Astrocyte (in vitro differentiated cells and primary cell): ENCODE measurements at regions not wholly inside any gene's neighbourhood (a gene's known extent, or its start where the extent isn't known, plus 50 kb on each side); places are given as distances from the start of the nearest gene placed in this dataset.
A peak's percentile ranks its signal among the peaks of the same experiment; 100 is the strongest.

ENCODE experiments used
- DNase-seq: peaks from one replicate; pipeline ENCODE4 v3.0.0-alpha.2; 2010; ENCODE audit warnings: low read depth
- FAIRE-seq: peaks from 2 replicates; lab custom pipeline; 2011; peaks lifted over from hg19 to GRCh38; lab: Jason Lieb, UNC
- H2AFZ ChIP-seq: 2 replicates; pipeline ENCODE4 v1.6.0; 2012; ENCODE audit warnings: low read depth, low read length, inconsistent platforms
- H3K27ac ChIP-seq: 2 replicates; pipeline ENCODE4 v1.5.1; 2011; ENCODE audit warnings: low read depth, low read length, inconsistent platforms
- H3K27me3 ChIP-seq: 2 replicates; pipeline ENCODE4 v1.6.0; 2011; ENCODE audit warnings: low read length, inconsistent platforms; ENCODE audit not compliant: insufficient read depth
- H3K36me3 ChIP-seq: 2 replicates; pipeline ENCODE4 v1.5.1; 2011; ENCODE audit warnings: low read length, inconsistent platforms; ENCODE audit not compliant: insufficient read depth
- H3K4me1 ChIP-seq: 2 replicates; pipeline ENCODE4 v1.5.1; 2011; ENCODE audit warnings: low read length, inconsistent platforms; ENCODE audit not compliant: insufficient read depth
- H3K4me2 ChIP-seq: 2 replicates; pipeline ENCODE4 v1.6.0; 2012; ENCODE audit warnings: low read length, inconsistent platforms
- H3K4me3 ChIP-seq: 2 replicates; pipeline ENCODE4 v1.5.1; 2011; ENCODE audit warnings: low read depth, mild to moderate bottlenecking, low read length, inconsistent platforms; ENCODE audit not compliant: insufficient read depth
- H3K79me2 ChIP-seq: 2 replicates; pipeline ENCODE4 v1.6.0; 2012; ENCODE audit warnings: mild to moderate bottlenecking, low read length, inconsistent platforms; ENCODE audit not compliant: insufficient read depth
- H3K9ac ChIP-seq: 2 replicates; pipeline ENCODE4 v1.6.0; 2012; ENCODE audit warnings: mild to moderate bottlenecking, low read length, inconsistent platforms
- H3K9me3 ChIP-seq: 2 replicates; pipeline ENCODE4 v1.5.1; 2012; ENCODE audit warnings: low read depth, mild to moderate bottlenecking, low read length, inconsistent platforms; ENCODE audit not compliant: insufficient read depth
- H4K20me1 ChIP-seq: 2 replicates; pipeline ENCODE4 v1.6.0; 2012; ENCODE audit warnings: low read length, inconsistent platforms; ENCODE audit not compliant: insufficient read depth
- H3K27ac Mint-ChIP-seq: one replicate; pipeline ENCODE4 v1.8.0; 2021; ENCODE audit warnings: mild to moderate bottlenecking, mixed read lengths; ENCODE audit not compliant: unreplicated experiment
- H3K27me3 Mint-ChIP-seq: one replicate; pipeline ENCODE4 v1.8.0; 2021; ENCODE audit warnings: low read depth, mixed read lengths; ENCODE audit not compliant: unreplicated experiment
- H3K36me3 Mint-ChIP-seq: one replicate; pipeline ENCODE4 v1.8.0; 2021; ENCODE audit warnings: low read depth, mixed read lengths; ENCODE audit not compliant: unreplicated experiment
- H3K4me1 Mint-ChIP-seq: one replicate; pipeline ENCODE4 v1.8.0; 2021; ENCODE audit warnings: low read depth, mixed read lengths; ENCODE audit not compliant: unreplicated experiment
- H3K4me3 Mint-ChIP-seq: one replicate; pipeline ENCODE4 v1.8.0; 2021; ENCODE audit warnings: mild to moderate bottlenecking, moderate library complexity, mixed read lengths; ENCODE audit not compliant: unreplicated experiment
- H3K9me3 Mint-ChIP-seq: one replicate; pipeline ENCODE4 v1.8.0; 2021; ENCODE audit warnings: mild to moderate bottlenecking, mixed read lengths; ENCODE audit not compliant: unreplicated experiment
- CTCF ChIP-seq: IDR thresholded peaks from 2 replicates; pipeline ENCODE4 v1.5.1; 2011; ENCODE audit warnings: low read depth, mild to moderate bottlenecking, inconsistent platforms, low read length, moderate library complexity; ENCODE audit not compliant: insufficient read depth
- EZH2 ChIP-seq: IDR thresholded peaks from 2 replicates; pipeline ENCODE4 v1.6.1; 2012; ENCODE audit warnings: mild to moderate bottlenecking, low read length, inconsistent platforms; ENCODE audit not compliant: insufficient read depth

DNA sequence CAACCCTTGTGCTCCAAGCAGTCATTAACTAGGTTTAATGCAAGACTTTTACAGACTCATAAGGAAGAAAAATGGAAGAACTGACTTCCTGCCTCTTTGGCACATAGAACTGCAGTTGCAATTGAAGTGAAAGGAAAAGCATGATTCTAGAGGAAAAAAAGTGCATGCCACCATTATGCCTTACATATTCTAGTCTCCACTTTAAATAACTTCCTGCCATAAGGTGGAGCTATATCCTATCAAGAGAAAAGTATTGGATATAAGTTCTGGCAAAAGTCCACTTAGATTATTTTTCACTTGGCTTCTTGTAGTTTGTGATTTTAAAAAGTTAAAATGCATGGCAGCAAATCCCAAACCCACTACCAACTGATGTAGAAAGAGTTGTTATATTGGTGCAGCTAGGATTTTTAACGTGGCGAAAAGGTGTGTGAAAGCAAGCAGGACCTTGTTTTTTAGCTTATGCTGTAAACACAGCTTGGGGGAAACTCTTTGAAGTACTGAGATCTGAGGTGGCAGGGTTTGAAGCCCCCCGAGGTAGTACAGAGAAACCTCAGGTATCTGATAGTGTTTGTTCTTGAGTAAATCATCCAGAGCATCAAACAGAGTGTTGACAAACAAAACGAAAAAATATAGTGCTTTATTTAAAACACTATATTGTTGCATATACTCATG is 117.9 kb downstream of the ANXA1 start:
- H3K4me1 Mint-ChIP-seq = peaks cover 11% of the 10 kb centered on the region
- H3K27me3 Mint-ChIP-seq = no peaks in the 10 kb centered on the region
- Histone ChIP-seq H3K4me2 (no peak overlapping the region), H3K4me1 (peaks cover 8% of the 10 kb centered on the region), H3K27me3 (no peaks in the 10 kb centered on the region), H3K9ac (no peak overlapping the region), H3K9me3 (no peaks in the 10 kb centered on the region), H4K20me1 (no peaks in the 10 kb centered on the region), H3K36me3 (no peaks in the 10 kb centered on the region), H2AFZ (no peak overlapping the region), H3K79me2 (no peaks in the 10 kb centered on the region), H3K4me3 (no peak overlapping the region), H3K27ac (no peak overlapping the region)
- no peak for FAIRE-seq
- peak overlapping the region; percentile 55 for H3K27ac Mint-ChIP-seq
- no peaks in the 10 kb centered on the region for H3K9me3 Mint-ChIP-seq
- no peak overlapping the region for H3K4me3 Mint-ChIP-seq
- DNase-seq = peak; percentile 10
- TF ChIP-seq EZH2 (no peak), CTCF (peak; percentile 43)
- no peaks in the 10 kb centered on the region for H3K36me3 Mint-ChIP-seq

- DNase-seq = peak; percentile 93
These were observed 119.5 kb downstream of the ANXA1 start for GRCh38 chr9:73270967-73271721.

More at GRCh38 chr9:73270967-73271721, 119.5 kb downstream of the ANXA1 start:
- Histone ChIP-seq H2AFZ (no peak overlapping the region), H3K4me1 (peaks cover 8% of the 10 kb centered on the region), H3K9me3 (no peaks in the 10 kb centered on the region), H3K79me2 (no peaks in the 10 kb centered on the region), H3K36me3 (no peaks in the 10 kb centered on the region), H3K27ac (no peak overlapping the region), H3K4me3 (no peak overlapping the region), H4K20me1 (no peaks in the 10 kb centered on the region), H3K9ac (no peak overlapping the region), H3K27me3 (no peaks in the 10 kb centered on the region), H3K4me2 (peak overlapping the region; percentile 57)
- H3K36me3 Mint-ChIP-seq = no peaks in the 10 kb centered on the region
- no peak for FAIRE-seq
- no peaks in the 10 kb centered on the region for H3K27me3 Mint-ChIP-seq
- no peaks in the 10 kb centered on the region for H3K9me3 Mint-ChIP-seq
- H3K27ac Mint-ChIP-seq = peak overlapping the region; percentile 81
- TF ChIP-seq EZH2 (no peak), CTCF (no peak)
- no peak overlapping the region for H3K4me3 Mint-ChIP-seq
- H3K4me1 Mint-ChIP-seq = peaks cover 11% of the 10 kb centered on the region
